H1 (cell line): ENCODE measurements at regions not wholly inside any gene's neighbourhood (a gene's known extent, or its start where the extent isn't known, plus 50 kb on each side); places are given as distances from the start of the nearest gene placed in this dataset.

Experiments used
- CBX5 ChIP-seq: fragments of 300-800, 300-1000 bp; sonication (generic); IDR thresholded peaks from 2 replicates; pipeline ENCODE4 v1.7.1; 2016; ENCODE audit warnings: antibody characterized with exemption, low read length, low read depth
- JUN ChIP-seq: IDR thresholded peaks from 2 replicates; pipeline ENCODE4 v1.6.1; 2011; ENCODE audit warnings: low read depth, mild to moderate bottlenecking, improper control_type of control experiment, low read length
- POLR2AphosphoS5 ChIP-seq: IDR thresholded peaks from 2 replicates; pipeline ENCODE4 v1.6.1; 2011; ENCODE audit warnings: low read depth, low read length
- TAF1 ChIP-seq: IDR thresholded peaks from 2 replicates; pipeline ENCODE4 v1.6.1; 2011; ENCODE audit warnings: mild to moderate bottlenecking, low read depth, low read length
- ZNF274 ChIP-seq: IDR thresholded peaks from 2 replicates; pipeline ENCODE4 v1.7.0; 2012; ENCODE audit warnings: low read length, borderline replicate concordance; ENCODE audit errors: extremely low read depth

- no peak for TF ChIP-seq POLR2AphosphoS5
- TF ChIP-seq ZNF274, result no peak
- no peak for TF ChIP-seq CBX5
- no peak for TF ChIP-seq TAF1
- TF ChIP-seq JUN, result no peak
Measured at GRCh38 chr10:4639960-4640359, 186.0 kb upstream of the AKR1E2 start.
